ENCODE measurements at regions not wholly inside any gene's neighbourhood (a gene's known extent, or its start where the extent isn't known, plus 50 kb on each side); places are given as distances from the start of the nearest gene placed in this dataset.

- Histone ChIP-seq H3K27ac (ENCODE audit: low read length) (no peak overlapping the region), H3K79me2 (ENCODE audit: insufficient read depth, low read length) (no peaks in the 10 kb centered on the region), H3K9me3 (ENCODE audit: insufficient read depth, low read length, severe bottlenecking) (peaks cover 16% of the 10 kb centered on the region), H3K4me2 (ENCODE audit: insufficient read depth, low read length) (no peak overlapping the region), H3K4me1 (ENCODE audit: insufficient read depth, low read length) (no peaks in the 10 kb centered on the region), H4K20me1 (ENCODE audit: insufficient read depth, low read length) (no peaks in the 10 kb centered on the region; the same call in 1 of the 2 replicates), H2AFZ (ENCODE audit: low read depth, low read length) (no peak overlapping the region), H3K27me3 (ENCODE audit: insufficient read depth, low read length, poor library complexity) (no peaks in the 10 kb centered on the region), H3K9ac (ENCODE audit: low read depth, low read length) (no peak overlapping the region), H3K4me3 (ENCODE audit: low read depth in 1 of 2, low read length in 2 of 2) (no peak overlapping the region), H3K36me3 (ENCODE audit: insufficient read depth, low read length) (no peaks in the 10 kb centered on the region)
- DNase-seq: no peak
- ATAC-seq (ENCODE audit: insufficient read depth, low read depth): no peak
- TF ChIP-seq, protein P1, sequence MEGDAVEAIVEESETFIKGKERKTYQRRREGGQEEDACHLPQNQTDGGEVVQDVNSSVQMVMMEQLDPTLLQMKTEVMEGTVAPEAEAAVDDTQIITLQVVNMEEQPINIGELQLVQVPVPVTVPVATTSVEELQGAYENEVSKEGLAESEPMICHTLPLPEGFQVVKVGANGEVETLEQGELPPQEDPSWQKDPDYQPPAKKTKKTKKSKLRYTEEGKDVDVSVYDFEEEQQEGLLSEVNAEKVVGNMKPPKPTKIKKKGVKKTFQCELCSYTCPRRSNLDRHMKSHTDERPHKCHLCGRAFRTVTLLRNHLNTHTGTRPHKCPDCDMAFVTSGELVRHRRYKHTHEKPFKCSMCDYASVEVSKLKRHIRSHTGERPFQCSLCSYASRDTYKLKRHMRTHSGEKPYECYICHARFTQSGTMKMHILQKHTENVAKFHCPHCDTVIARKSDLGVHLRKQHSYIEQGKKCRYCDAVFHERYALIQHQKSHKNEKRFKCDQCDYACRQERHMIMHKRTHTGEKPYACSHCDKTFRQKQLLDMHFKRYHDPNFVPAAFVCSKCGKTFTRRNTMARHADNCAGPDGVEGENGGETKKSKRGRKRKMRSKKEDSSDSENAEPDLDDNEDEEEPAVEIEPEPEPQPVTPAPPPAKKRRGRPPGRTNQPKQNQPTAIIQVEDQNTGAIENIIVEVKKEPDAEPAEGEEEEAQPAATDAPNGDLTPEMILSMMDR (IDR thresholded peaks at IDR 0.05; ENCODE audit: borderline replicate concordance, extremely low read depth, low read length, poor library complexity, severe bottlenecking): no peak
- TF ChIP-seq EZH2 (IDR thresholded peaks at IDR 0.05; ENCODE audit: borderline replicate concordance, low read depth, low read length, severe bottlenecking): no peak
Observed at GRCh38 chr11:70486731-70487130, 88.4 kb downstream of the CTTN start.

GRCh38 chr11:70487160-70487559 lies 88.8 kb downstream of the CTTN start:
- DNase-seq (no peak), ATAC-seq (ENCODE audit: insufficient read depth, low read depth) (no peak)
- Histone ChIP-seq H3K27me3 (ENCODE audit: insufficient read depth, low read length, poor library complexity) (no peaks in the 10 kb centered on the region), H3K27ac (ENCODE audit: low read length) (no peak overlapping the region), H3K4me1 (ENCODE audit: insufficient read depth, low read length) (no peaks in the 10 kb centered on the region), H4K20me1 (ENCODE audit: insufficient read depth, low read length) (no peaks in the 10 kb centered on the region; the same call in 1 of the 2 replicates), H2AFZ (ENCODE audit: low read depth, low read length) (no peak overlapping the region), H3K36me3 (ENCODE audit: insufficient read depth, low read length) (no peaks in the 10 kb centered on the region), H3K9ac (ENCODE audit: low read depth, low read length) (no peak overlapping the region), H3K9me3 (ENCODE audit: insufficient read depth, low read length, severe bottlenecking) (peaks cover 18% of the 10 kb centered on the region), H3K79me2 (ENCODE audit: insufficient read depth, low read length) (no peaks in the 10 kb centered on the region), H3K4me2 (ENCODE audit: insufficient read depth, low read length) (no peak overlapping the region), H3K4me3 (ENCODE audit: low read depth in 1 of 2, low read length in 2 of 2) (no peak overlapping the region)
- TF ChIP-seq, protein P1 (IDR thresholded peaks at IDR 0.05; ENCODE audit: borderline replicate concordance, extremely low read depth, low read length, poor library complexity, severe bottlenecking): no peak
- TF ChIP-seq EZH2 (IDR thresholded peaks at IDR 0.05; ENCODE audit: borderline replicate concordance, low read depth, low read length, severe bottlenecking): no peak

- no peaks in the 10 kb centered on the region for H3K79me2 ChIP-seq (ENCODE audit: insufficient read depth, low read length)
- H3K4me3 ChIP-seq (ENCODE audit: low read depth in 1 of 2, low read length in 2 of 2): no peak overlapping the region
- H3K4me2 ChIP-seq (ENCODE audit: insufficient read depth, low read length): no peak overlapping the region
- H3K36me3 ChIP-seq (ENCODE audit: insufficient read depth, low read length): no peaks in the 10 kb centered on the region
- H2AFZ ChIP-seq (ENCODE audit: low read depth, low read length): no peak overlapping the region
- no peaks in the 10 kb centered on the region for H3K4me1 ChIP-seq (ENCODE audit: insufficient read depth, low read length)
- peaks cover 18% of the 10 kb centered on the region for H3K9me3 ChIP-seq (ENCODE audit: insufficient read depth, low read length, severe bottlenecking)
- no peak overlapping the region for H3K9ac ChIP-seq (ENCODE audit: low read depth, low read length)
- no peak for TF ChIP-seq EZH2 (IDR thresholded peaks at IDR 0.05; ENCODE audit: borderline replicate concordance, low read depth, low read length, severe bottlenecking)
- TF ChIP-seq, protein P1 (IDR thresholded peaks at IDR 0.05; ENCODE audit: borderline replicate concordance, extremely low read depth, low read length, poor library complexity, severe bottlenecking): no peak
- DNase-seq (no peak), ATAC-seq (ENCODE audit: insufficient read depth, low read depth) (no peak)
- no peaks in the 10 kb centered on the region; the same call in 1 of the 2 replicates for H4K20me1 ChIP-seq (ENCODE audit: insufficient read depth, low read length)
- H3K27me3 ChIP-seq (ENCODE audit: insufficient read depth, low read length, poor library complexity): no peaks in the 10 kb centered on the region
- no peak overlapping the region for H3K27ac ChIP-seq (ENCODE audit: low read length)
Observed at GRCh38 chr11:70487756-70488155, 89.4 kb downstream of the CTTN start.
